ENCODE measurements at regions not wholly inside any gene's neighbourhood (a gene's known extent, or its start where the extent isn't known, plus 50 kb on each side); places are given as distances from the start of the nearest gene placed in this dataset.

DNA sequence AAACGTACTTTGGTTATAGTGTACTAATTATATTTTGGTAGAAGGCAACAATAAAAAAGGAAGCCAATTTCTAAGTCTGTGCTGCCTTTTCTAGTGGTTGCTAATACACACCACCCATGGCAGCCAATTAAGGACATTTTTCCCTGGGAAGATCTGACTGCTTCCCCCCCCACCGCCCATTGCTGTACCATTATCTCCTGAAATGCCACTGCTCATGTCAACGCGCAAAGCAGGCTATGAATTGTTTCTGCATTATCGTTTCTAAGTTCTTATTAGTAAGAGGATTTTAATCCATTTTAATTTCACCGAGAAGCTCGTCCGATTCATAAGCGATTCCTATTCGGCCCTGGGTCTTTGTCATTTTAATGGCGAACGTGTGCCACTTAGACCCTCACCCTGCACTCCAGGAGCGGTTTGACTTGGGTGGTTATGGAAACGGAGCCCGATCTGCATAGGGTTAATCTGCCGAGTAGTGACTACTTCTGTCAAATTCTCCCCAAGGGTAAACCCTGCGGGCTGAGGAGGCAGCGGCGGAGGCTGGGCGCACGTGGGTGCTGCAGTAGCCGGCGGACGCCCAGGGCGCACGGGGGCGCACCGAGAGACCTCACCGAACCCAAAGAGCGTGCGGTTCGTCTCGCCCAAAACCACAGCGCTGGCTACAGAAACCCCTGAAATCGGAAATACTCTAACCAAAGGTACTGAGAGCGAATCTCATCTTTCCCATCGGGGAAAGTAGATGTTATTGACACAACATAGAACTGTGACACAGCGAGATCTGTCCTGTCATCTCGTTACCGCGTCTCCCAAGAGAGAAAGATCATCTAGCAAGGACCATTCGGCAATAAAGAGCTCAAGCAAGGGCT, 55.8 kb upstream of the SHC3 start:
- DNase-seq, result peak in 1 of 4 experiments; percentile 2

DNA sequence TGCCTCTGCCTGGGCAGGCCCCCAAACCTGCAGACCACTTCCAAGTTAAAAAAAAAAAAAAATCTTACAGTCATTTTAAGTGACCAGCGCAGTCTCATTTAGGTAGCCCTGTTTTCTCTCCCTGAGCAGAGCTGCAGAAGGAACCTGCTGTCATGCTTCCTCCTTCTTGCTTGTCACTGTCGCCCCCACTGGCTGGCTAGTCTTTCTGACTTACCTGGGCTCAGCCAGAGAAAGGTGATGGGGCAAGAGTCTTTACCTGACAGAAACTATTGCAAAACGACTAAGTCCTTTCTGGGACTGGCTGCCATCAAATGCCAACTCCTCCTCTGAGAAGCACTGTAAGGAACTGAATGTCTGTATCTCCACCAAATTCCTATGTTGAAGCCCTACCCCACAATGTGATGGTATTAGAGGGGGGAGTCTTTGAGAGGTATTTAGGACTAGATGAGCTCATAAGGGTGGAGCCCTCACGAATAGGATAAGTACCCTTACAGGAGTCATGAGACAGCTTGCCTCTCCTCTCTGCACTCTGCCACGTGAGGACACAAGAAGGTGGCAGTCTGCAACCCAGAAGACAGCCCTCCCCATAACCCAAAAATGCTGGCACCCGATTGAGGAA, 58.4 kb upstream of the SHC3 start:
- DNase-seq, result no peak

DNA sequence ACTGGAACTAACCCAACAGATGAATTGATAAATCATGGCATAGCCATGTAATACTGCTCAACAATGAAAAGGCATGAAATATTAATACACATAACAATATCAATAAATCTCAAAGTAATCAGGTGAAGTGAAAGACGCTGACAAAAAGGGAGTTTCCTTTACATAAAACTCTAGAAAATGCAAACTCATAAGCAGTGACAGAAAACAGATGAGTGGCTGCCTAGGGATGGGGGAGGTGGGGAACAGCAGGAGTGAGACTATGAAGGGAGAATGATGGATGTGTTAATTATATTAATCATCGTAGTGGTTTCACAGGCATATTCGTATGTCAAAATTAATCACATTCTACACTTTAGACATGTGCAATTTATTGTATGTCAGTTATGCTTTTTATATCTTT, 59.8 kb upstream of the SHC3 start:
- DNase-seq, result no peak

DNA sequence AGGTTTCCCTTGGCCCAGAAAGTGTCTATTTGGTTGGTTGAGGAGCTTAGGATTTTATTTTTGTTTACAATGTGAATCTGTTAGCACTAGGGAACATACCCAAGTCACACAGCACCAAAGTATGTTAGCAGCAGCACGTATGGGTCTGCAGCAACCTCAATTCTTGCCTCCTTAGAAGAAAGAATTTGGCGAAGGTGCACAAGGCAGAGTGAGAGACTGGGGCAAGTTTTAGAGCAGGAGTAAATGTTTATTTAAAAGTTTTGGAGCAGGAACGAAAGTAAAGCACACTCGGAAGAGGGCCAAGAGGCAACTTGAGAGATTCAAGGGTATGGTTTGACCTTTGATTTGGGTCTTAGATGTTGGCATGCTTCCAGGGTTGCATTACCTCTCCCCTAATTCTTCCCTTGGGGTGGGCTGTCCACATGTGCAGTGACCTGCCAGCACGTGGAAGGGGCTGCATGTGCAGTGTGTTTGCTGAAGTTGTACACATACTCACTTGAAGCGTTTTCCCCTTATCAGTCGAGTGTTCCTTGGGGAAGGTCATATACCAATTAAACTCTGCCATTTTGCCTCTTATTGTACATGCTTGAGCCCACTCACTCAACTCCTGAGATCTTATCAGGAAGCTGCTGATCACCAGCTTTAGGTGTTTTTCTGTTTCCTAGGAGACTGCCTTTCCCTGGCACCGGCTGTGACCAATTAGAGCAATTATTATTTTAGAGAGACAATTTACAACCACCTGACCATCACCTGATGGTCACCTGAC, 64.9 kb upstream of the SHC3 start:
- DNase-seq, result no peak

DNA sequence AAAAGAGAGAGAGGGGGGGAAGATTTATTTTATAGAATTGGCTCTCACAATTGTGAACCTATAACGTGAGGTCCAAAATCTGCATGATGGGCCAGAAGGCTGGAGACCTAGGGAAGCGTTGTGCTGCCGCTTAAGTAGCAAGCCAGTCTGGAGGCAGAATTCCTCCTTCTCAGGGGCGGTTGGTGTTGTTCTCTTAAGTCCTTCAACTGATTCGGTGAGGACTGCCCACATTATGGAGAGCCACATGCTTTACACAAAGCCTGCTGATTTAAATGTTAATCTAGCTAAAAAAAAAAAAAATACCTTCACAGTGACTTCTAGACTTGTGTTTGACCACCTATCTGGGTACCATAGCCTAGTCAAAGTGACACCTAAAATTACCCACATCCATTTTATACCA, 64.2 kb upstream of the CKS2 start:
- no peak for DNase-seq

DNA sequence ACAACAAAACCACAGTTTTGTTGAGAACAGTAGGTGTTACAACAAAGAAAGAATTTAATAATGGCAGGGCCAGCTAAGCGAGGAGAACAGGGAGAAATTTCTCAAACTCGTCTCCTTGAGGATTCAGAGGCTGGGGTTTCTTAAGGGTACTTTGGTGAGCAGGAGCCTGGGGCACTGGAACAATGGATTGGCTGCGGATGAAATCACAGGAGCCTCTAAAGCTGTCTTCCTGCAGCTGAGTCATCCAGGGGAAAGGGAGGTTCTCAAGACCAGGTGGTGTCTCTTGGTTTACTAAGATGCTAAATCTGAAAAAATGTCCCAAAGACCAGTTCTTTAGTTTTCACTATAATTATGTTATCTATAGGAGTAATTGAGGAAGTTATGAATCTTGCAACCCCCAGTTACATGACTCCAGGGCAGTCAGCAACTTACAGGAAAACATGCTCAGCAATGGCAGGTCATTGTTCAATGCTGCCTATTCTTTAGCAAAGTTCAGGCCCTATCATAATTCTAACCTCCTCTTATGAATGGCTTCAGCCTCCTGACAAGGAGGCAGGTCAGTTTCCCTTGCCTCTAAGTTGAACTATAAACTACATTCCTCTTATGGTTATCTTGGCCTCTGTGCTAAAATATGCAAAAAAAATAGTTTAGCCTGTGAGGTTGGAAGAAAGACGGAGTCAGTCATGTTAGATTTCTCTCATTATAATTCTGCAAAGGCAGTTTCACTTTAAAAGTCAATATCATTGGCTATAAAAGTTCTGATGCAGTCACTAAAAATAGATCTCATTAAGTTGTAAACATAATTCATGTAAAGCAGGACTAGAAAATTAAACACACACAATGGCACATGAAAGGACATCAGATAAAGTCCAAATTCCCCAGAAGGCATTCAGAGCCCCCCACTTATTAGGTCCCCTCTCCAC, 63.3 kb upstream of the CKS2 start:
- no peak for DNase-seq

DNA sequence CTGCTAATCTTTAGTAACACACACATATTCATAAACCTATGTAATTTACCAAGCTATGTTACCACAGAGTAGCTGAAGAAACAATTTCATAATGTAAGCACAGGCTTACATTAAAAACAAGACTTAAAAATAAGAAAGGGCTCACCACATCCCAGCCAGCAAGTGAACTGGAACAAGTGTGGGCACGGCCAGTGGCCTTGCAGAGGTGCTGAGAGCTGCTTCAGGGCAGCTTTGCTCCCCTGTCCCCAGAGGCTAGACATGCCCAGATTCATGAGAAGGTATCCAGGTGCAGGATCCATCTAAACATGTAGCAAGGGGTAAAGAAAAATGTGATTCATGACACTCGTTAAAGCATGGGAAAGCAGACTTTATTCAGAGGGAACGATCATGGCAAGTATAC, 62.0 kb upstream of the CKS2 start:
- DNase-seq, result no peak

DNA sequence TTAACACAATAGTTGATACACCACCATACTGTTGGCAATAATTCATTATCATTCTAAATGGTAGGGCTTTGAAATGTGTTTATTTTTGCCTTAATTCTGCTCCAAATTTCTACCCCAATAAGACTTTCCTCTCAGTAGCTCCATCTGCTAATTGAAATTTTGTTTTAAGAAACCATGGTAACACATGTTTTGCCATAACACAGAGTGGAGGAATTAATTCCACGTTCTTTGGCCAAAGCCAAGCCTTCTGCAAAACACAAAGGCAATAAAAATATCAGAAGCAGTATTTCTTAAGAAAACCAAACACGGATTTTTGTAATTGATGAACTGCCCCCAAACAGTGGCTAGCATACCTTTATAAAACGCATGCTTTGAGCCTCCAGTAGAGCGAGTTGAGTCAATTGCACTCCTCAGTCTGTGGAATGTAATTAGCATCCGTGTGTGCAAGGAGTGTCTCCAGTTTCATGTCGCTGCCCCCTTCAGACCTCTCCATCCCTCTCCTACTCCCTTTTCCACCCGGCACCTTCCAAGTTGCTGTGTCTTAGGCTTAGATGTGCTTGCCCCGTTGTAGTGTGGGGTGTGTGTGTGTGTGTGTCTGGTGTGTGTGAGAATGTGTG, 58.2 kb upstream of the CKS2 start:
- DNase-seq, result no peak

DNA sequence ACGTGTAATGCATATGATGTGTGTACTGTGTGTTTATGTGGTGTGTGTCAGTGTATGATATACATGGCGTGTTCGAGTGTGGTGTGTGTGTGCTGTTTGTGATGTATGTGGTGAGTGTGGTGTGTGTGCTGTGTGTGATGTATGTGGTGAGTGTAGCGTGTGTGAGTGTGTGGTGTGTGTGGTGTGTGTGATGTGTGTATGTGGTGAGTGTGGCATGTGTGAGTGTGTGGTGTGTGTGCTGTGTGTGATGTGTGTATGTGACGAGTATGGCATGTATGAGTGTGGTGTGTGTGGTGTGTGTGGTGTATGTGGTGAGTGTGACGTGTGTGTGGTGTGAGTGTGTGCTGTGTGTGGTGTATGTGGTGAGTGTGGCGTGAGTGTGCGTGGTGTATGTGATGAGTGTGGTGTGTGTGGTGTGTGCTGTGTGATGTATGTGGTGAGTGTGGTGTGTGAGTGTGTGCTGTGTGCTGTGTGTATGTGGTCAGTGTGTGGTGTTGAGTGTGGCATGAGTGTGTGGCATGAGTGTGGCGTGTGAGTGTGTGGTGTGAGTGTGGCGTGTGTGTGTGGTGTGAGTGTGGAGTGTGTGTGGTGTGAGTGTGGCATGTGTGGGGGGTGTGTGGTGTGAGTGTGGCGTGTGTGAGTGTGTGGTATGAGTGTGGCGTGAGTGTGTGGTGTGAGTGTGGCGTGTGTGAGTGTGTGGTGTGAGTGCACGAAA, 56.8 kb upstream of the CKS2 start:
- DNase-seq, result no peak

DNA sequence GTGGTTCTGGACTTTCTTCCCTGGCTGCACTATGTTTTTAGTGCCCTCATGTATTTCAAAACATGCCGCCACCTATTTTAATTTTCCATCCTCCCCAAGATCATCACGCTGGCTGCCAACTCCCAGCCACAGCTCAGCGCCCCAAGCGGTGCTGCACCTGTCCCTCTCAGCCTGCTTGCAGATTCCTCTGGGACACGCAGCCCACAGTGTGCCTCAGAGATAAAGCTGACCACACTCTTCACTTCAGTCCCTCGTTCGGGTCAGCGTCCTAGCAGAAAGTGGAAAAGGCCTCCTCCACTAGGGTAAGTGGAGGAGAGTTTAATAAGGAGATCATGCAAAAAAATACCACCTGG, 56.2 kb upstream of the CKS2 start:
- DNase-seq, result no peak

DNA sequence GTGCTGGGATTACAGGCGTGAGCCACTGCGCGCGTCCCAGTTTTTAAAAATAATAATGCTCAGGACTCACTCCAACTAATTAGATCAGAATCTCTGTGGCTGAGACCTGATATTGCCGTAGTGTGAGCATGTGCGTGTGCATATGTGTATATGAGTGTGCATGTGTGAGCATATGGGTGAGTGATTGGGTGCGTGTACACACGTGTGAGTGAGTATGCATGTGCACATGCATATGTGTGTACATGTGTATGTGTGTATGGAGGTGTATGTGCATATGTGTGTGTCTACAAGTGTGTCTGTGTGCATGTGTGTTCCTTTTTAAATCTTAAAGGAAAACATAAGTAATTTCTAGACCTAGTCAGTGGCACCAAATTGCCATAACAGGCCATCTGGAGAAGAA, 54.8 kb upstream of the CKS2 start:
- no peak for DNase-seq

DNA sequence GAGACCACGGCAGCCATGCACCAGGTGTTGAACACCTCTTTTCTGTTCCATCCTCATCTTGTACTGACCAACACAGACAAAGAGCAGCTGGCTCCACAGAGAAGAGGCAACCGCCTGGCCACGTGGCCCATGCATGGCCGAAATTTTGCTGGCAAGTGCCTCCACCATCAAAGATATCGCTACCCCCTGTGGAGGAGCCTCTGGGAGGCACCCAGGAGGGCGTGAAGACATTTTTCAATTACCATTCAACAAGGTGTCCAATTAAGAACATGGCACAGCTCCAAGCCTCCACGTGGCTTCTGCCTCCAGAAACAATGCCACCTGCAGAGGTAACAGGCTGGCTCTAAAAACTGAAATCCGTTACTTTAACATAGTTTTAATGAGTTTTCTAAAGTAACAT, 54.4 kb upstream of the CKS2 start:
- no peak for DNase-seq

DNA sequence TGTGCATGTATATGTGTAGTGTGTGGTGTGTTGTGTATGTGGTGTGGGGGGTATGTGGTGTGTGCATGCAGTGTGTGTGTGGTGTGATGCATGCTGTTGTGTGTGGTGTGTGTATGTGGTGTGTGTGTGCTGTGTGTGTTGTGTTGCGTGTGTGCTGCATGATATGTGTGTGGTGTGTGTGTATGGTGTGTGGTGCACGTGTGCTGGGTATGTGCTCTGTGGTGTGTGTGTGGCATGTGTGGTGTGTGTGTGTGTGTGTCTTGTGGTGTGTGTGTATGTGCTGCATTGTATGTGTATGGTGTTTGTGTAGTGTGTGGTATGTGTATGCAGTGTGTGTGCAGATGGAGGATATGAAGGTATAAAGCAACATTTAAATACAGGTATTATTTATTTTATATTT, 50.5 kb upstream of the CKS2 start:
- DNase-seq, result no peak
